Transverse colon (tissue), 3 donors: ENCODE measurements at regions not wholly inside any gene's neighbourhood (a gene's known extent, or its start where the extent isn't known, plus 50 kb on each side); places are given as distances from the start of the nearest gene placed in this dataset.
"Not testable (repeated sequence)": the region's sequence is repeated elsewhere in the genome, so short reads cannot be mapped to it uniquely, and the experiment has no call there.

Source experiments
- POLR2A ChIP-seq: fragments of 450-650 bp; IDR thresholded peaks from one replicate; pipeline ENCODE4 v1.6.1; 2016; ENCODE audit warnings: antibody characterized with exemption, mild to moderate bottlenecking, moderate library complexity
- TF ChIP-seq, protein P1 (sequence below), 5 experiments: fragments of 200-600 bp in 3 of 5; fragments of 450-650 bp in 2 of 5; sonication (generic) in 3 of 5; IDR thresholded peaks; 1 replicate in 2 of 5; 2 replicates in 3 of 5; pipeline ENCODE4 v1.5.1; 2016 to 2017; ENCODE audit warnings: antibody characterized with exemption in 5 of 5, inconsistent platforms in 3 of 5, mild to moderate bottlenecking in 2 of 5, moderate library complexity in 1 of 5

- TF ChIP-seq, protein P1, sequence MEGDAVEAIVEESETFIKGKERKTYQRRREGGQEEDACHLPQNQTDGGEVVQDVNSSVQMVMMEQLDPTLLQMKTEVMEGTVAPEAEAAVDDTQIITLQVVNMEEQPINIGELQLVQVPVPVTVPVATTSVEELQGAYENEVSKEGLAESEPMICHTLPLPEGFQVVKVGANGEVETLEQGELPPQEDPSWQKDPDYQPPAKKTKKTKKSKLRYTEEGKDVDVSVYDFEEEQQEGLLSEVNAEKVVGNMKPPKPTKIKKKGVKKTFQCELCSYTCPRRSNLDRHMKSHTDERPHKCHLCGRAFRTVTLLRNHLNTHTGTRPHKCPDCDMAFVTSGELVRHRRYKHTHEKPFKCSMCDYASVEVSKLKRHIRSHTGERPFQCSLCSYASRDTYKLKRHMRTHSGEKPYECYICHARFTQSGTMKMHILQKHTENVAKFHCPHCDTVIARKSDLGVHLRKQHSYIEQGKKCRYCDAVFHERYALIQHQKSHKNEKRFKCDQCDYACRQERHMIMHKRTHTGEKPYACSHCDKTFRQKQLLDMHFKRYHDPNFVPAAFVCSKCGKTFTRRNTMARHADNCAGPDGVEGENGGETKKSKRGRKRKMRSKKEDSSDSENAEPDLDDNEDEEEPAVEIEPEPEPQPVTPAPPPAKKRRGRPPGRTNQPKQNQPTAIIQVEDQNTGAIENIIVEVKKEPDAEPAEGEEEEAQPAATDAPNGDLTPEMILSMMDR (IDR thresholded peaks at IDR 0.05): not testable (repeated sequence)
- TF ChIP-seq POLR2A: not testable (repeated sequence)
Observed at GRCh38 chr1:59210430-59210829, 86.5 kb upstream of the FGGY start.
